HCT116 (cell line): ENCODE measurements at regions not wholly inside any gene's neighbourhood (a gene's known extent, or its start where the extent isn't known, plus 50 kb on each side); places are given as distances from the start of the nearest gene placed in this dataset.

Experiments
- ATAC-seq: fragments of 200-7000 bp; cut with Tn5 transposase; 2 replicates; pipeline ENCODE4 v1.9.1; 2020; ENCODE audit warnings: mild to moderate bottlenecking, moderate library complexity
- BruUV-seq: library from RNA; stranded (reverse); fragments of 400-500 nt; replicated peaks from 2 replicates; lab custom pipeline; 2021; lab: Mats Ljungman, UMichigan
- CTCF ChIA-PET: fragments of 300-600 bp; sonication (Branson Sonifier 250); formaldehyde crosslinking; loops from one replicate; lab custom pipeline; 2021; ENCODE audit warnings: antibody characterized with exemption; lab: Charles Lee
- POLR2A ChIA-PET: fragments of 300-600, 350-600 bp; sonication (Branson Sonifier 250); formaldehyde crosslinking; loops from one replicate; lab custom pipeline; 2021; ENCODE audit warnings: antibody characterized with exemption; lab: Charles Lee
- RAD21 ChIA-PET, 2 experiments: fragments of 300-600 bp; sonication (Branson Sonifier 250); formaldehyde crosslinking; loops; one replicate each; lab custom pipeline; 2023; ENCODE audit warnings: low total read pairs in 2 of 2; ENCODE audit not compliant: uncharacterized antibody in 2 of 2, unreplicated experiment in 2 of 2, low non-redundant PET in 1 of 2; lab: Charles Lee
- DNase-seq: peaks from one replicate; pipeline ENCODE4 v3.0.0-alpha.2; 2010; ENCODE audit warnings: low read depth, low spot score
- H2AFZ ChIP-seq: fragments of 200-600 bp; shearing (Covaris generic), sonication (generic); 2 replicates; pipeline ENCODE4 v1.6.1; 2017; ENCODE audit warnings: low read depth, mixed run types, mixed read lengths, antibody characterized with exemption, low read length; ENCODE audit not compliant: poor library complexity, severe bottlenecking
- H3K27ac ChIP-seq: 2 replicates; pipeline ENCODE4 v1.5.1; 2012; ENCODE audit warnings: low read depth, low read length
- H3K27me3 ChIP-seq: fragments of 200-600 bp; sonication (generic); 2 replicates; pipeline ENCODE4 v1.6.1; 2016; ENCODE audit warnings: mixed run types, low read length, mixed read lengths; ENCODE audit not compliant: insufficient read depth
- H3K36me3 ChIP-seq, 2 experiments: fragments of 200-500 bp in 1 of 2; fragments of 200-600 bp in 1 of 2; sonication (Bioruptor generic) in 1 of 2; sonication (generic) in 1 of 2; 2 replicates each; pipeline versions ENCODE4 v1.5.1 to v1.6.1; 2014 to 2016; ENCODE audit warnings: low read length in 2 of 2, inconsistent platforms in 1 of 2, mixed read lengths in 1 of 2, mixed run types in 1 of 2; ENCODE audit not compliant: insufficient read depth in 2 of 2, control insufficient read depth in 1 of 2
- H3K4me1 ChIP-seq, 2 experiments: fragments of 200-600 bp in 1 of 2; sonication (generic) in 1 of 2; 2 replicates each; pipeline versions ENCODE4 v1.5.1 to v1.6.1; 2012 to 2017; ENCODE audit warnings: low read length in 2 of 2, inconsistent platforms in 1 of 2, mild to moderate bottlenecking in 1 of 2, mixed read lengths in 1 of 2, mixed run types in 1 of 2, moderate library complexity in 1 of 2; ENCODE audit not compliant: insufficient read depth in 2 of 2, control insufficient read depth in 1 of 2
- H3K4me2 ChIP-seq: fragments of 200-600 bp; sonication (generic); 2 replicates; pipeline ENCODE4 v1.6.1; 2017; ENCODE audit warnings: mixed run types, low read length, mixed read lengths
- H3K4me3 ChIP-seq, 2 experiments: fragments of 200-600 bp in 1 of 2; sonication (generic) in 1 of 2; replicated peaks in 1 of 2; 2 replicates each; pipeline ENCODE4 v1.5.1; 2011 to 2016; ENCODE audit warnings: low read length in 2 of 2, control low read depth in 1 of 2, low read depth in 1 of 2, mild to moderate bottlenecking in 1 of 2, mixed read lengths in 1 of 2, mixed run types in 1 of 2
- H3K79me2 ChIP-seq: fragments of 200-600 bp; sonication (generic); 2 replicates; pipeline ENCODE4 v1.6.1; 2017; ENCODE audit warnings: mild to moderate bottlenecking, mixed run types, low read length, moderate library complexity, mixed read lengths; ENCODE audit not compliant: insufficient read depth
- H3K9ac ChIP-seq: fragments of 200-600 bp; sonication (generic); 2 replicates; pipeline ENCODE4 v1.6.1; 2016; ENCODE audit warnings: low read length, mixed read lengths
- H3K9me2 ChIP-seq: fragments of 200-600 bp; sonication (generic), shearing (Covaris generic); 2 replicates; pipeline ENCODE4 v1.6.1; 2017; ENCODE audit warnings: mixed run types, mild to moderate bottlenecking, moderate library complexity; ENCODE audit not compliant: insufficient read depth
- H3K9me3 ChIP-seq, 2 experiments: fragments of 200-500 bp in 1 of 2; fragments of 200-600 bp in 1 of 2; sonication (Bioruptor generic) in 1 of 2; sonication (generic) in 1 of 2; 2 replicates each; pipeline ENCODE4 v1.6.1; 2014 to 2017; ENCODE audit warnings: low read length in 2 of 2, mixed read lengths in 2 of 2, inconsistent platforms in 1 of 2, low read depth in 1 of 2, mild to moderate bottlenecking in 1 of 2, mixed run types in 1 of 2, moderate library complexity in 1 of 2; ENCODE audit not compliant: control insufficient read depth in 1 of 2, insufficient read depth in 1 of 2
- H4K20me1 ChIP-seq: fragments of 200-600 bp; sonication (generic), shearing (Covaris generic); 2 replicates; pipeline ENCODE4 v1.6.1; 2017; ENCODE audit warnings: mixed run types, mild to moderate bottlenecking, moderate library complexity; ENCODE audit not compliant: insufficient read depth
- CEBPB ChIP-seq: IDR thresholded peaks from 2 replicates; pipeline ENCODE4 v1.6.1; 2012; ENCODE audit warnings: low read depth
- CTCF ChIP-seq, 3 experiments: fragments of 200-600 bp in 1 of 3; sonication (generic) in 1 of 3; IDR thresholded peaks in 2 of 3; conservative IDR thresholded peaks in 1 of 3; 2 replicates each; pipeline ENCODE4 v1.5.1; 2012 to 2017; ENCODE audit warnings: low read depth in 2 of 3, low read length in 2 of 3, antibody characterized with exemption in 1 of 3, borderline replicate concordance in 1 of 3, control low read depth in 1 of 3, mild to moderate bottlenecking in 1 of 3, mixed read lengths in 1 of 3, mixed run types in 1 of 3, moderate library complexity in 1 of 3; ENCODE audit not compliant: insufficient read depth in 1 of 3
- EZH2phosphoT487 ChIP-seq: fragments of 200-600 bp; IDR thresholded peaks from 2 replicates; pipeline ENCODE4 v1.6.1; 2018; ENCODE audit warnings: antibody characterized with exemption, borderline replicate concordance
- FOSL1 ChIP-seq: IDR thresholded peaks from 2 replicates; pipeline ENCODE4 v1.6.1; 2012; ENCODE audit warnings: low read depth
- MAX ChIP-seq: IDR thresholded peaks from 2 replicates; pipeline ENCODE4 v1.6.1; 2012
- POLR2AphosphoS5 ChIP-seq: IDR thresholded peaks from 2 replicates; pipeline ENCODE4 v1.6.1; 2011; ENCODE audit warnings: mild to moderate bottlenecking, low read depth, low read length, moderate library complexity
- RAD21 ChIP-seq: IDR thresholded peaks from 2 replicates; pipeline ENCODE4 v1.6.1; 2012; ENCODE audit warnings: low read depth, mild to moderate bottlenecking
- SP1 ChIP-seq: IDR thresholded peaks from 2 replicates; pipeline ENCODE4 v1.6.1; 2012; ENCODE audit warnings: low read depth
- SRF ChIP-seq: IDR thresholded peaks from 2 replicates; pipeline ENCODE4 v1.6.1; 2012; ENCODE audit warnings: low read depth
- TCF7L2 ChIP-seq: IDR thresholded peaks from 2 replicates; pipeline ENCODE4 v1.7.0; 2011; ENCODE audit warnings: borderline replicate concordance, inconsistent platforms; ENCODE audit not compliant: insufficient read depth, insufficient read length; ENCODE audit errors: extremely low read depth
- ZBTB33 ChIP-seq: IDR thresholded peaks from 2 replicates; pipeline ENCODE4 v1.6.1; 2011; ENCODE audit warnings: mild to moderate bottlenecking, low read length, moderate library complexity; ENCODE audit not compliant: insufficient replicate concordance; ENCODE audit errors: extremely low read depth
- intact Hi-C: fragments of 100-400 bp; cut with micrococcal nuclease; formaldehyde crosslinking; loops from 2 replicates; pipeline ENCODE4 v1.10.0; 2022

GRCh38 chr7:89507034-89507433, 647.2 kb upstream of the STEAP1 start (continued):
- TF ChIP-seq ZBTB33 (no peak), EZH2phosphoT487 (no peak), SP1 (no peak)
- TF ChIP-seq, all 23 proteins: peak for 0

- Histone ChIP-seq H2AFZ (no peak overlapping the region), H3K4me2 (no peak overlapping the region), H3K4me3 (no peak overlapping the region), H3K36me3 (no peaks in the 10 kb centered on the region), H3K79me2 (no peaks in the 10 kb centered on the region), H3K27me3 (no peaks in the 10 kb centered on the region), H3K4me1 (no peaks in the 10 kb centered on the region), H3K9ac (no peak overlapping the region), H3K27ac (no peak overlapping the region), H4K20me1 (no peaks in the 10 kb centered on the region), H3K9me2 (no peaks in the 10 kb centered on the region), H3K9me3 (no peaks in the 10 kb centered on the region)
- BruUV-seq, result no TSS peak
- DNase-seq (no peak), ATAC-seq (no peak)
- ChIA-PET POLR2A (no interaction called here), CTCF (no interaction called here), RAD21 (no interaction called here)
- intact Hi-C loops, result no loop called here
- TF ChIP-seq FOSL1 (no peak), SP1 (no peak), ZBTB33 (no peak), CTCF (IDR thresholded peaks at IDR 0.05 in 2 of 3, conservative IDR thresholded peaks at IDR 0.05 in 1 of 3; ENCODE audit: borderline replicate concordance in 1 of 3, insufficient read depth in 1 of 3, low read depth in 2 of 3, low read length in 2 of 3) (no peak), CEBPB (no peak), SRF (no peak), MAX (no peak), POLR2AphosphoS5 (no peak), TCF7L2 (no peak), RAD21 (no peak), EZH2phosphoT487 (no peak)
Observed at GRCh38 chr7:89511900-89512299, 642.4 kb upstream of the STEAP1 start.
